ENCODE measurements at regions not wholly inside any gene's neighbourhood (a gene's known extent, or its start where the extent isn't known, plus 50 kb on each side); places are given as distances from the start of the nearest gene placed in this dataset.

DNA sequence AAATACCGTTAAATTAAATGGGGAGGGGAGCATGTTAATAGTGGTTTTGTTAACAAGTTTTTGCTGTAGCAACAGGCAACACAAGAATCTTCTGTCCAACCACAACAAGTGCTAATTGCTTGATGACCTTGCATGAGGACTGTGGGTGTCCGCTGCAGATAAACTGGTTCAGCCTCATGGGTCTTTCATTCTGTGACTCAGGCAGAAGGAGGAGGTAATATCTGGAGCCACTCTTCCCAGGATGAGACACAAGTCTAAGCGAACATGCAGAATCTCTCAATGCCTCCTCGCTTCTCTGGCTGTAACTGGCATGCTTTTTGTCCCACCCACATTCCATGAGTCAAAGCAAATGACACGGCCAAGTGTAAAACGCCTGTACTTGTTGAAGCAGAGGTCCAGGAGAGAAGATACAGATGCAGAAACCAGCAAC, 56.6 kb upstream of the MYO16 start:
- TF ChIP-seq, protein P1, sequence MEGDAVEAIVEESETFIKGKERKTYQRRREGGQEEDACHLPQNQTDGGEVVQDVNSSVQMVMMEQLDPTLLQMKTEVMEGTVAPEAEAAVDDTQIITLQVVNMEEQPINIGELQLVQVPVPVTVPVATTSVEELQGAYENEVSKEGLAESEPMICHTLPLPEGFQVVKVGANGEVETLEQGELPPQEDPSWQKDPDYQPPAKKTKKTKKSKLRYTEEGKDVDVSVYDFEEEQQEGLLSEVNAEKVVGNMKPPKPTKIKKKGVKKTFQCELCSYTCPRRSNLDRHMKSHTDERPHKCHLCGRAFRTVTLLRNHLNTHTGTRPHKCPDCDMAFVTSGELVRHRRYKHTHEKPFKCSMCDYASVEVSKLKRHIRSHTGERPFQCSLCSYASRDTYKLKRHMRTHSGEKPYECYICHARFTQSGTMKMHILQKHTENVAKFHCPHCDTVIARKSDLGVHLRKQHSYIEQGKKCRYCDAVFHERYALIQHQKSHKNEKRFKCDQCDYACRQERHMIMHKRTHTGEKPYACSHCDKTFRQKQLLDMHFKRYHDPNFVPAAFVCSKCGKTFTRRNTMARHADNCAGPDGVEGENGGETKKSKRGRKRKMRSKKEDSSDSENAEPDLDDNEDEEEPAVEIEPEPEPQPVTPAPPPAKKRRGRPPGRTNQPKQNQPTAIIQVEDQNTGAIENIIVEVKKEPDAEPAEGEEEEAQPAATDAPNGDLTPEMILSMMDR (IDR thresholded peaks at IDR 0.05; ENCODE audit: unreplicated experiment), result no peak
- no peak overlapping the region for H3K4me3 Mint-ChIP-seq (ENCODE audit: low read depth)
- DNase-seq (ENCODE audit: low spot score, unreplicated experiment), result no peak
- H3K36me3 Mint-ChIP-seq (ENCODE audit: insufficient read depth), result no peaks in the 10 kb centered on the region
- H3K27ac Mint-ChIP-seq, result no peak overlapping the region
- H3K9me3 Mint-ChIP-seq (ENCODE audit: low read depth), result no peaks in the 10 kb centered on the region
- no peaks in the 10 kb centered on the region for H3K4me1 Mint-ChIP-seq (ENCODE audit: low read depth)
- H3K27me3 Mint-ChIP-seq, result no peaks in the 10 kb centered on the region

DNA sequence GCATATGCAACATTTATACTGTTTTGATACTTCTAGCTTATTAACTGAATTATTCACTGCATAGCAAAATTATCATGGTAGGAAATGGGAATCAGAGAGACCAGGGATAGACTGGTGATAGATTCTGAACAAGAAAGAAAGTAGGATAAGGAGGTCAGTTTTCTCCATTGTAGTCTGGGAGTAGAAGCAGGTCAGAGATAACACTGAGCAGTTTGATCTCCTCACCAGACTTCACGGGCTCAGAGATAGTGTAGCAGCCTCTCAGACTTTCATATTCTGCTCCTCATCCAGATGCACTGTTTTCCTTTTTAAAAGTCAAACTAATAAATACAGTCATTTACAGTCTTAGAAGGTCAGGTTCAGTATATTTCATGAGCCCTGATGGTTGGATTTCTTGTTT, 56.0 kb upstream of the MYO16 start:
- Mint-ChIP-seq H3K36me3 (ENCODE audit: insufficient read depth) (no peaks in the 10 kb centered on the region), H3K27ac (no peak overlapping the region), H3K4me3 (ENCODE audit: low read depth) (no peak overlapping the region), H3K4me1 (ENCODE audit: low read depth) (no peaks in the 10 kb centered on the region), H3K9me3 (ENCODE audit: low read depth) (no peaks in the 10 kb centered on the region), H3K27me3 (no peaks in the 10 kb centered on the region)
- DNase-seq (ENCODE audit: low spot score, unreplicated experiment), result no peak
- TF ChIP-seq, protein P1 (IDR thresholded peaks at IDR 0.05; ENCODE audit: unreplicated experiment), result no peak

DNA sequence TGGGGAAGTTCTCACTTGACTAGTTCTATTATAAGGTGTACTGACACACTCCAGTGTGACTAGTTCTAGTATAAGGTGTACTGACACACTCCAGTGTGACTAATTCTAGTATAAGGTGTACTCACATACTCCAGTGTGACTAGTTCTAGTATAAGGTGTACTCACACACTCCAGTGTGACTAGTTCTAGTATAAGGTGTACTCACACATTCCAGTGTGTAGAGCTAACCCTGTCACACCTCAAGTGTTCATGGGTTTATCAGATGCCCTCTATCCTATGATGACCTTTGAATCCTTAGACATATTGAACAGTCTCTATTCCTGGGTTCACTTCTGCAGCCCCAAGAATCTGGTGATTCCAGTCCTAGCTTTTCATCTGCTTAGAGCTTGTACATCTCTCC, 54.6 kb upstream of the MYO16 start:
- no peak for DNase-seq (ENCODE audit: low spot score, unreplicated experiment)
- no peak overlapping the region for H3K4me3 Mint-ChIP-seq (ENCODE audit: low read depth)
- H3K36me3 Mint-ChIP-seq (ENCODE audit: insufficient read depth), result no peaks in the 10 kb centered on the region
- no peak overlapping the region for H3K27ac Mint-ChIP-seq
- H3K4me1 Mint-ChIP-seq (ENCODE audit: low read depth), result no peaks in the 10 kb centered on the region
- no peaks in the 10 kb centered on the region for H3K27me3 Mint-ChIP-seq
- TF ChIP-seq, protein P1 (IDR thresholded peaks at IDR 0.05; ENCODE audit: unreplicated experiment), result no peak
- H3K9me3 Mint-ChIP-seq (ENCODE audit: low read depth), result no peaks in the 10 kb centered on the region

DNA sequence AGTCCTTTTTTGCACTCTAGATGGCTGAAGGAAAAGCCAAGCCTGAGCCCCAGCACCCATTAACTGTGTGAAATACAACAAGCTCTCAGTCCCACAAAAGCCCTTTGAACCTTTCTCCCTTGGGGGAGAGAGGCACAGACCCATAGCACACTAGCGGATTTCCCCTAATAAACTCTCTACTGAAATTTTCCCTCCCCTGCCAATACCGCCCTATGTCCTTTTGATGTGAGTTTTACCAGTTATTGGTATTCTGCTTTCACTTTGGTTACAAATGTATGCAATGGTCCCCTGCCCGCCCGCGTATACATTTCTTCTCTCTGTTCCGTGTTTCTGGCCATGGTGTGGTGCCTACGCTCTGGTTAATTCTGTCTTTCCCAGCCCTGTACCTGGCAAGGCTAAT, 54.0 kb upstream of the MYO16 start:
- Mint-ChIP-seq H3K4me1 (ENCODE audit: low read depth) (peaks cover 4% of the 10 kb centered on the region), H3K36me3 (ENCODE audit: insufficient read depth) (no peaks in the 10 kb centered on the region), H3K9me3 (ENCODE audit: low read depth) (no peaks in the 10 kb centered on the region), H3K27ac (no peak overlapping the region), H3K4me3 (ENCODE audit: low read depth) (no peak overlapping the region), H3K27me3 (no peaks in the 10 kb centered on the region)
- no peak for DNase-seq (ENCODE audit: low spot score, unreplicated experiment)
- TF ChIP-seq, protein P1 (IDR thresholded peaks at IDR 0.05; ENCODE audit: unreplicated experiment), result no peak

Data from progenitor cell of endocrine pancreas (in vitro differentiated cells).